Glutamatergic neuron (in vitro differentiated cells): ENCODE measurements at regions not wholly inside any gene's neighbourhood (a gene's known extent, or its start where the extent isn't known, plus 50 kb on each side); places are given as distances from the start of the nearest gene placed in this dataset.

ENCODE experiments used
- DNase-seq: peaks from one replicate; pipeline ENCODE4 v3.0.0; 2022
- H3K27ac Mint-ChIP-seq: one replicate; pipeline ENCODE4 v1.8.0; 2020; ENCODE audit warnings: mild to moderate bottlenecking, mixed read lengths, inconsistent platforms; ENCODE audit not compliant: unreplicated experiment
- H3K27me3 Mint-ChIP-seq: one replicate; pipeline ENCODE4 v1.8.0; 2020; ENCODE audit warnings: mild to moderate bottlenecking, moderate library complexity, mixed read lengths, inconsistent platforms; ENCODE audit not compliant: unreplicated experiment
- H3K36me3 Mint-ChIP-seq: one replicate; pipeline ENCODE4 v1.8.0; 2020; ENCODE audit warnings: mild to moderate bottlenecking, mixed read lengths, inconsistent platforms; ENCODE audit not compliant: unreplicated experiment
- H3K4me1 Mint-ChIP-seq: one replicate; pipeline ENCODE4 v1.8.0; 2020; ENCODE audit warnings: mild to moderate bottlenecking, low read depth, mixed read lengths, inconsistent platforms; ENCODE audit not compliant: unreplicated experiment
- H3K4me3 Mint-ChIP-seq: one replicate; pipeline ENCODE4 v1.8.0; 2020; ENCODE audit warnings: mild to moderate bottlenecking, mixed read lengths, inconsistent platforms; ENCODE audit not compliant: unreplicated experiment
- H3K9me3 Mint-ChIP-seq: one replicate; pipeline ENCODE4 v1.8.0; 2020; ENCODE audit warnings: mild to moderate bottlenecking, moderate library complexity, mixed read lengths, inconsistent platforms; ENCODE audit not compliant: unreplicated experiment
- CTCF ChIP-seq: fragments of 200-600 bp; sonication (generic); IDR thresholded peaks from one replicate; pipeline ENCODE4 v1.5.0; 2021; ENCODE audit not compliant: partially characterized antibody, unreplicated experiment

GRCh38 chr9:108694170-108694569, 161.6 kb downstream of the ACTL7B start:
- Mint-ChIP-seq H3K36me3 (no peaks in the 10 kb centered on the region), H3K27ac (no peak overlapping the region), H3K4me3 (no peak overlapping the region), H3K4me1 (no peaks in the 10 kb centered on the region), H3K27me3 (peaks cover 3% of the 10 kb centered on the region), H3K9me3 (peaks cover 1% of the 10 kb centered on the region)
- TF ChIP-seq CTCF = no peak
- no peak for DNase-seq

- Mint-ChIP-seq H3K36me3 (no peaks in the 10 kb centered on the region), H3K27me3 (peaks cover 3% of the 10 kb centered on the region), H3K4me3 (no peak overlapping the region), H3K27ac (no peak overlapping the region), H3K4me1 (no peaks in the 10 kb centered on the region), H3K9me3 (peaks cover 3% of the 10 kb centered on the region)
- TF ChIP-seq CTCF = no peak
- no peak for DNase-seq
Measured at GRCh38 chr9:108691614-108692013, 164.2 kb downstream of the ACTL7B start.

GRCh38 chr9:108688676-108689075, 167.1 kb downstream of the ACTL7B start:
- H3K4me3 Mint-ChIP-seq = no peak overlapping the region
- H3K27ac Mint-ChIP-seq = no peak overlapping the region
- no peaks in the 10 kb centered on the region for H3K36me3 Mint-ChIP-seq
- no peaks in the 10 kb centered on the region for H3K4me1 Mint-ChIP-seq
- no peak for TF ChIP-seq CTCF
- peaks cover 3% of the 10 kb centered on the region for H3K9me3 Mint-ChIP-seq
- DNase-seq = no peak
- peaks cover 2% of the 10 kb centered on the region for H3K27me3 Mint-ChIP-seq

- Mint-ChIP-seq H3K27me3 (peaks cover 2% of the 10 kb centered on the region), H3K36me3 (no peaks in the 10 kb centered on the region), H3K4me3 (no peak overlapping the region), H3K4me1 (no peaks in the 10 kb centered on the region), H3K27ac (no peak overlapping the region), H3K9me3 (peaks cover 3% of the 10 kb centered on the region)
- TF ChIP-seq CTCF = no peak
- DNase-seq = no peak
Measured at GRCh38 chr9:108688051-108688450, 167.7 kb downstream of the ACTL7B start.

GRCh38 chr9:108687006-108687987, 168.5 kb downstream of the ACTL7B start:
- H3K4me1 Mint-ChIP-seq = no peaks in the 10 kb centered on the region
- TF ChIP-seq CTCF = no peak
- no peaks in the 10 kb centered on the region for H3K36me3 Mint-ChIP-seq
- no peak overlapping the region for H3K4me3 Mint-ChIP-seq
- DNase-seq = no peak
- no peak overlapping the region for H3K27ac Mint-ChIP-seq
- peaks cover 2% of the 10 kb centered on the region for H3K27me3 Mint-ChIP-seq
- peaks cover 3% of the 10 kb centered on the region for H3K9me3 Mint-ChIP-seq
